Astrocyte (in vitro differentiated cells and primary cell): ENCODE measurements at regions not wholly inside any gene's neighbourhood (a gene's known extent, or its start where the extent isn't known, plus 50 kb on each side); places are given as distances from the start of the nearest gene placed in this dataset.

ENCODE experiments used
- EZH2 ChIP-seq: IDR thresholded peaks from 2 replicates; pipeline ENCODE4 v1.6.1; 2012; ENCODE audit warnings: mild to moderate bottlenecking, low read length, inconsistent platforms; ENCODE audit not compliant: insufficient read depth
- TF ChIP-seq, protein P1 (sequence below): IDR thresholded peaks from 2 replicates; pipeline ENCODE4 v1.5.1; 2011; ENCODE audit warnings: low read depth, mild to moderate bottlenecking, inconsistent platforms, low read length, moderate library complexity; ENCODE audit not compliant: insufficient read depth

DNA sequence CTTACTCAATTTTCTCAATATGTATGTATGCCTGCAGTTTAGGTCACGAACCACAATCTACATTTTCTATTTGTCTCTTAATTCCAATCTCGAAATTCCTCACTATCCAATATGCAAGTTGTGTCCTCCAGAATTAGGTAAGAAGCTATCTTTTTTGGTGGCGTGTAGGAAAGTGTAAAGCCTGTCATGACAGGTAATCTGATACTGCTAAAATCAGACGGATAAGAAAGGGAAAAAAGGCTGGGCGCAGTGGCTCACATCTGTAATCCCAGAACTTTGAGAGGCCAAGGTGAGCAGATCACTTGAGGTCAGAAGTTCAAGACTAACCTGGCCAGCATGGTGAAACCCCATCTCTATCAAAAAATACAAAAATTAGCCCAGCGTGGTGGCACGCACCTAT, 185.3 kb downstream of the IBTK start:
- TF ChIP-seq, protein P1, sequence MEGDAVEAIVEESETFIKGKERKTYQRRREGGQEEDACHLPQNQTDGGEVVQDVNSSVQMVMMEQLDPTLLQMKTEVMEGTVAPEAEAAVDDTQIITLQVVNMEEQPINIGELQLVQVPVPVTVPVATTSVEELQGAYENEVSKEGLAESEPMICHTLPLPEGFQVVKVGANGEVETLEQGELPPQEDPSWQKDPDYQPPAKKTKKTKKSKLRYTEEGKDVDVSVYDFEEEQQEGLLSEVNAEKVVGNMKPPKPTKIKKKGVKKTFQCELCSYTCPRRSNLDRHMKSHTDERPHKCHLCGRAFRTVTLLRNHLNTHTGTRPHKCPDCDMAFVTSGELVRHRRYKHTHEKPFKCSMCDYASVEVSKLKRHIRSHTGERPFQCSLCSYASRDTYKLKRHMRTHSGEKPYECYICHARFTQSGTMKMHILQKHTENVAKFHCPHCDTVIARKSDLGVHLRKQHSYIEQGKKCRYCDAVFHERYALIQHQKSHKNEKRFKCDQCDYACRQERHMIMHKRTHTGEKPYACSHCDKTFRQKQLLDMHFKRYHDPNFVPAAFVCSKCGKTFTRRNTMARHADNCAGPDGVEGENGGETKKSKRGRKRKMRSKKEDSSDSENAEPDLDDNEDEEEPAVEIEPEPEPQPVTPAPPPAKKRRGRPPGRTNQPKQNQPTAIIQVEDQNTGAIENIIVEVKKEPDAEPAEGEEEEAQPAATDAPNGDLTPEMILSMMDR = no peak
- TF ChIP-seq EZH2 = no peak
